GM19452 (cell line): ENCODE measurements at regions not wholly inside any gene's neighbourhood (a gene's known extent, or its start where the extent isn't known, plus 50 kb on each side); places are given as distances from the start of the nearest gene placed in this dataset.

Experiments used
- ATAC-seq: cut with Tn5 transposase; IDR thresholded peaks from one replicate; pipeline ENCODE4 v1.9.1; 2021; ENCODE audit not compliant: unreplicated experiment

GRCh38 chr2:81940266-81940955 is 1635.9 kb upstream of the LRRTM1 start:
- no peak for ATAC-seq

GRCh38 chr2:81937944-81938343 is 1633.4 kb upstream of the LRRTM1 start:
- no peak for ATAC-seq

- no peak for ATAC-seq
Measured at GRCh38 chr2:81903534-81903933, 1599.0 kb upstream of the LRRTM1 start.

GRCh38 chr2:81901017-81901416 is 1596.5 kb upstream of the LRRTM1 start:
- ATAC-seq, result no peak

GRCh38 chr2:81895620-81896250 is 1591.2 kb upstream of the LRRTM1 start:
- ATAC-seq, result no peak

DNA sequence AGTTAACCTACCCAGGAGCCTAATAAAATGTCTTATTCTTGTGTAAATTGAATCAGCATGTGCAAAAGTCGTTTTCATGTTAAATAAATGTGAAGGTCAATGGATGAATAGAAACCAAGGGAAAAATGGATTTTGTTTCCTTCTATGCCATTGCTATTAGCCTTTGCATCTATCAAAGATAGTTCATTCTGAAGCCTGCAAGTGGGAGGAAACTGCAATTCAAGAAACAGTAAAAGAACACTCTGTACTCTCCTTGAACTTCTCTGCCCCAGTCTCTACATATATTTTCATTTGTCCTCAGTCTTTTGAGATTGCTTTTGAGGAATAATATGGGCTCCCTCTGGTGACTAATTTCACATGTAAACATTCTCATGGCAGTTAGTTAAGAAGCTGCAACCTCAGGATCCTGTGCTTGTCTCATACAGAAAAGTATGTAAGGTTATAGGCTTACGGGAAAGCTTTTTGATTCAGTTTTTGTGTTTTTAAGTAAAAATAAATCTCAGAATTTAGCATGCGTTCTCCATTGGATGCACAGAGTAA is 1590.0 kb upstream of the LRRTM1 start:
- no peak for ATAC-seq

DNA sequence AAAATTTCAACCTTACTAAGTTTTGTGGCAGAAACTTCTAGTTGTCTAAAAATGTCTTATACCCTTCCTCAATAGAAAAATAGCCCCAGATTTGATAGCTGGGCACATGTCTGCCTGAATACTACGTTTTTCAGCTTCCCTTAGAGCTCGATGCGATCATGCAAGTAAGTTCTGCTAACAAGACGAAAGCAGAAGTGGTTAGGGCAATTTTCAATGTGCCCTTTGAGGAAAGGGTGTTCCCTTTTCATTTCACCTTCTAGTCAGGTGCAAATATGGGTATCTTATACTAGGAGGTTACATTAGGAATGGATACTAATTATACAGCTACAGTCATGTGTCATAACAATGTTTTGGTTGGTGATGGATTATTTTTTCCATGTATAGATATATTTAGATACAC is 1572.1 kb upstream of the LRRTM1 start:
- ATAC-seq, result no peak

DNA sequence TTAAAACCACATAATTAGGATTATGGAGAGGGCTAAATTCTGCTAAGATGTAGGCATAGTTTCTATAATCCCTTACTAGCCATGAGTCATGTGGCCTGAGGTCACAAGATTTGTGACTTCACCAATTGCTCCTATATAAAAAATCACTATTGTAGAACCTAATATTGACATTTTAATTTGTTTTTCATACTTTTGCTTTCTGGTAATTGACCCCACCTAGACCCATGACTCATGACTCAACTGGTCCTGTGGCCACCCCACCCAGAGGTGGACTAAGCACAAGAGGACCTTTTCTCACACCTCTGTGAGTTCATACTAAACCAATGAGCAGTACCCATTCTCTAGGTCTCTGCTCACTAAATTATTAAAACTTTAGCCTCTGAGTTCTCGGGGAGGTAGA is 1567.5 kb upstream of the LRRTM1 start:
- ATAC-seq, result no peak

DNA sequence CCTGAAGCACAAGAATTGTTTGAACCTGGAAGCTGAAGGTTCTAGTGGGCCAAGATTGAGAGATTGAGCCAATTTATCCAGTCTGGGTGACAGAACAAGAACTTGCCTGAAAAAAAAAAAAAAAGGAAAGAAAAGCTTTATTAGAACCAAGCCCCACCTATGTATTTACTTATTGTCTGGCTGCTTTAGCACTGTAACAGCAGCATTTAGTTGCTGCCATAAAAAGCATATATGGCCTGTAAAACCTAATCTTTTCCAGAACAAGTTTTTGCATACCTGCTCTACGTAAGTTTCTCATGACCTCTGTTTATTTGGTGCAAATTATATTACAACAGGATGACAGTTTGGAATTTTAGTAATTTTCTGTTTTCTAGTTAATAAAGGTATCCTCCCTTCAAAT is 1565.6 kb upstream of the LRRTM1 start:
- ATAC-seq, result no peak

- ATAC-seq, result no peak
Measured at GRCh38 chr2:81858998-81859397, 1554.4 kb upstream of the LRRTM1 start.

DNA sequence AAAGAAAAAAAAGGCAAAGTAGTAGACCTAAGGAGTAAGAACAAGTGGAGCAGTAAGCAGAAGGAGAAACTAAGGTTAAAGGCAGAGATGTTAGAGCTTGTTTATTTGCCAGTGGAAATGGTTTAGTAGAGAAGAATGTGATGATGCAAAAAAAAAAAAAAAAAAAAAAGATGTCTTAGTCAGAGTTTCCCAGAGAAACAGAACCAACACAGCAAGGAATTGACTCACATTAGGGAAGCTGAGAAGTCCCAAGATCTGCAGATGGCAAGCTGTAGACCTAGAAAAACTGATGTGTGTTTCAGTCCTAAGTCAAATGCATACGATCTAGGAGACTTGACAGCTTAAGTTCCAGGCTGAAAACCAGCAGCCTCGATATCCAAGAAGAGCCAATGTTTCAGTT is 1548.8 kb upstream of the LRRTM1 start:
- ATAC-seq, result no peak

DNA sequence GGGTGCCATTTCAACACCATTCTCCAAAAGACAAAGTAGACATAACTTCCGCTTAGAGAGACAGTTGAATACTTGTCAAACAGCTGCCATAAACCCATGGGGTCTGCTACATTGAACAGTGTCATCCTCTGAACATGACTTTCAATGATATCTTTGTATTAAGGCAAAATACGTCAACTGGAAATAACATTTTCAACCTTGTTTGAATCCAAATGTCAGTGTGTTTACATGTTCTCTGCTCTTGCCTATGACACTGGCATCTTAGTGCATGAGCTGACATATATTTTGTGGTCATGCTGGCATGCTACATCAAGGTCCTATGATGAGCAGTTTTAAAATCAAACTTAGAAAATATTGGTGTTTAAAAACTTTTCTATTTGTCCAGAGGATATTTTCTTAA is 1548.1 kb upstream of the LRRTM1 start:
- ATAC-seq, result no peak

GRCh38 chr2:81839780-81840179 is 1535.2 kb upstream of the LRRTM1 start:
- ATAC-seq, result no peak

DNA sequence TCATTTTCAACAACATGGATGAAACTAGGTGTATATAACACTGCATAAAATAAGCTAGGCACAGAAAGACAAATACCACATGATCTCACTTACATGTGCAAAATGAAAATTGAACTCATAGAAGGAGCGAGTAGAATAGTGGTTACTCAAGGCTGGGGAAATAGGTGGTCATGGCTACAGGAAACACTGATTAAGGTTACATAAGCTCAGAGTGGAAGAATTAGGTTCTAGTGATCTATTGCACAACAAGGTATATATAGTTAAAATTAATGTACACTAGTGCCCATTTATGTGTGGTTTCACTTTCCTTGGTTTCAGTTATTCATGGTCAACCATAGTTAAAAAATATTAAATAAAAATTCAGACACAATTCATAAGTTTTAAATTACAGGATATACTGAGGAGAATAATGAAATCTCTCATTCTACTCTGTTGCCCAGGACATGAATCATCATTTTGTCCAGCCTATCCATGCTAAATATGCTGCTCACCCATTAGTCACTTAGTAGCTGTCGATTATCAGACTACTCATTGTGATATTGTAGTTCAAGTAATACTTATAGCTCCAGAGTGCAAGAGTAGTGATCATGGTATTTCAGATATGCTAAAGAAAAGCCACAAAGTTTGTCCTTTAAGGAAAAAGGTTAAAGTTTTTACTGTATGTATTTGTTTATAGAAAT is 1530.9 kb upstream of the LRRTM1 start:
- no peak for ATAC-seq

- no peak for ATAC-seq
Measured at GRCh38 chr2:81786811-81787210, 1482.3 kb upstream of the LRRTM1 start.

DNA sequence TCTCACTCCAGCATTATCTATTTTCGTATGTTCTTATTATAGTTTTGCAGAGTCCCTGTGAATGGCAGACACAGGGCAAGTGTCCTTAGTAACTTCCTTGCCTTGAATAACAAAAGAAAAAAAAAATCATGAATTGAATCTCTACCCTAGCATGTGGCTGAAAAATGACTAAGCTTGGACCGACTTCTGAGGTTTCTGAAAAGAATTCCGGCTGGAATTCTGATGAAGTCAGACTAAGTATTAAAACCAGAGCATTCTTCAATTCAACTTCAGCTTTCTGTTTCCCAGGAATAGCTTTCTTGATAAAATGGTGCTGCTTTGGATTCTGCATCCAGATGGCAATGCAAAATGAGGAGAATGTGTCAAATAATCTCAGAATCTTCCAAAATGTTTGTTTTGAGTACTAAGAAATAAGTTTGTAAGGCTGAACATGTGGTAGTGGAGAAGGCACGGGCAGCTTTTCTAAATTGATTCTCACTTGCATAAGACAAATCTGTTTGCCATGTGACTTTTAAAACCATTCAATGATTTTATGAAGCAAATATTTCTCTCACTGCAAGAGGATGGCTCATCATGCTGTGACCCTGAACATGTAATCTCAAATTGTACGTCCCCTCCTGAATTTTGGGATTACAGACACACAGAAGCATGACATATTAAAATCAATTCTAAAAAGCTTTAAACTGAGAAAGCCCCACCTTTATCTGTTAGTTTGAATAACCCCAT is 1462.8 kb upstream of the LRRTM1 start:
- ATAC-seq, result no peak

- no peak for ATAC-seq
Measured at GRCh38 chr2:81747481-81748070, 1443.0 kb upstream of the LRRTM1 start.

- ATAC-seq, result no peak
Measured at GRCh38 chr2:81739966-81740365, 1435.4 kb upstream of the LRRTM1 start.

DNA sequence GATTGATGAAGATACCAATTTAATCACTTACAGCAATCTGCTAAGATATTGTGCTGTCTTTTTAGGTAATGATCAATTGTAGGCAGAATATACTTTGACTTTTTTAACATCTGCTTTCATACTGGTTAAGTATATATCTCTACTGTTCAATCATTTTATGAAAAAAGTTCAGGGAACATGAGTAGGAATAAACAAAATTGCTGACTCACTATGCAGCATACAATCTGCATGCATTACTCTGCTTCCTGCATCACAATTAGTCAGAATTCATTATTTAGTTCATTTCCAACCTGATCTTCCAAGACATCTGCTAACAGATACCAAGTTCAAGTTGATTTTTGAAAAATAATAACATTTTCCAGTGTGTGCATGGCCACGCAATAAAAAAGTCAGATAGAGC is 1430.4 kb upstream of the LRRTM1 start:
- no peak for ATAC-seq

GRCh38 chr2:81714817-81715216 is 1410.3 kb upstream of the LRRTM1 start:
- no peak for ATAC-seq

DNA sequence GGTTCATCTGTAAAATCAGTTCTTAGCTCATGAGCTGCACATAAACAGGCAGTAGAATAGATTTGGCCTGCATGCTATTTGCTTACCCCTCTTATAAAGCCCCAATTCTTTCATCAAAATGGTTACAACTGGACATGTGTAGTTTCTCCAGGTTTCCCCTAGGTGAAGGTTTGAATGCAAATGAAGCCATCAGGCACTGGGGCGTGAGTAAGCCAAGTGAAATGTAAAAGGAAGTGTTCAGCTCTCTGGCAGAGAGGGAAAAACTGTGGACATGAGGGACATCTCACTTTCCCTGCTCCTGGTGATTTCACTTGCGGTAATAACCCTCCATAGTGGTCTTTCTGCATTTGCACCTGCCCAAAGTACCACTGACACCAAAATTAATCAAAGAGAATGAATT is 1402.3 kb upstream of the LRRTM1 start:
- ATAC-seq, result no peak
